NCI-H748 (cell line): ENCODE measurements at regions not wholly inside any gene's neighbourhood (a gene's known extent, or its start where the extent isn't known, plus 50 kb on each side); places are given as distances from the start of the nearest gene placed in this dataset.
"Not testable (repeated sequence)": the region's sequence is repeated elsewhere in the genome, so short reads cannot be mapped to it uniquely, and the experiment has no call there.

Experiments used
- DNase-seq: peaks from one replicate; lab custom pipeline; 2025; ENCODE audit not compliant: unreplicated experiment; lab: John Stamatoyannopoulos, UW

GRCh38 chr4:68720723-68721122 lies 50.3 kb upstream of the UGT2B15 start:
- DNase-seq = not testable (repeated sequence)

- DNase-seq = peak; percentile 69
Observed at GRCh38 chr4:68724426-68724825, 54.0 kb upstream of the UGT2B15 start.

GRCh38 chr4:68724922-68725321 lies 54.5 kb upstream of the UGT2B15 start:
- DNase-seq = no peak

- DNase-seq = no peak
Observed at GRCh38 chr4:68732653-68733466, 62.4 kb upstream of the UGT2B15 start.

- no peak for DNase-seq
Observed at GRCh38 chr4:68734095-68734494, 63.6 kb upstream of the UGT2B15 start.

GRCh38 chr4:68735106-68735505 lies 64.7 kb upstream of the UGT2B15 start:
- DNase-seq = no peak

- no peak for DNase-seq
Observed at GRCh38 chr4:68736813-68737212, 66.4 kb upstream of the UGT2B15 start.

GRCh38 chr4:68738036-68738435 lies 67.6 kb upstream of the UGT2B15 start:
- DNase-seq = peak; percentile 7

GRCh38 chr4:68744368-68744767 lies 71.4 kb upstream of the UGT2B10 start:
- no peak for DNase-seq

- DNase-seq = no peak
Observed at GRCh38 chr4:68748181-68748991, 67.4 kb upstream of the UGT2B10 start.

- DNase-seq = no peak
Observed at GRCh38 chr4:68750555-68750954, 65.2 kb upstream of the UGT2B10 start.

- DNase-seq = no peak
Observed at GRCh38 chr4:68751138-68751537, 64.7 kb upstream of the UGT2B10 start.

GRCh38 chr4:68765876-68766275 lies 49.9 kb upstream of the UGT2B10 start:
- no peak for DNase-seq
